ENCODE measurements at regions not wholly inside any gene's neighbourhood (a gene's known extent, or its start where the extent isn't known, plus 50 kb on each side); places are given as distances from the start of the nearest gene placed in this dataset.

GRCh38 chr3:177934001-177934891 is 602.0 kb upstream of the KCNMB2 start:
- no peak for DNase-seq (ENCODE audit: low read depth in 2 of 2)

DNA sequence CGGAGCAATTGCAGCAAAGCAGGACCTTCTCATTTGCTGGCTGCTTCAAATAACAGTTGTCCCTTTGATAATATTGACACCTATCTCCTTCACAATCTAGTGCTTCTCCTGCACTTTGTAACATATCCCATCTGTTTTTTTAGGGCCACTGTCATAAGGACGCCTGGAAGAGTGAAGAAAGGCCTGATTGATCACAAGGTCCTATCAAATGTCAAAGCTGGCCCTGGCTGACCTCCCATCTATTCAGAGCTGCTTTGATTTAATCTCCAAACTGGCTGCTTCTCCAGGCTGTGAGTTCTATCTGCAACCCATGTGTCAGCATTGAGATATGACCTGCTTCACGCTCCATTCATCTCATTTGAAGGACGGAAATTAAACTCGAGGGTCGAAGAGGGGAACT is 601.2 kb upstream of the KCNMB2 start:
- no peak for DNase-seq (ENCODE audit: low read depth in 2 of 2)

GRCh38 chr3:177936721-177937120 is 599.5 kb upstream of the KCNMB2 start:
- no peak for DNase-seq (ENCODE audit: low read depth in 2 of 2)

- no peak for DNase-seq (ENCODE audit: low read depth in 2 of 2)
Measured at GRCh38 chr3:177942911-177943310, 593.3 kb upstream of the KCNMB2 start.

DNA sequence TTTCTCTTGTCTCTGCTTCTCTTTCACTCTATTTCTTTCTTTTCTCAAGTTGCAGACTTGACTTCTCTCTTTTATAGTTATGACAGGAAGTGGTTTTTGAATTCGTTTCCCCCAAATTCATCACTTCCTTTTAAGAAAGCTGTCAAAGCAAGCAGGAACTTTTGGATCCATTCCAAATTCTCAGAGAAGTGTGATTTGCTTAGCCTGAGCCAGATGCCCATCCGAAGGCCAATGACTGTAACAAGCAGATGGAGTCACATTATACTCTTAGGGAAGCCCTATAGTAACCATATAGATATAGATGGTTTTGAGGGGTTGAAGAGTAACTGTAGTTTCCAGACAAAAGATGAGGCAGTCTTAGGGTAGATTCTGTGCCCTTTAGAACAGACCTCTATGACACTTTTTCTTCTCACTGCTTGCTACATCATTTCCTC is 592.0 kb upstream of the KCNMB2 start:
- no peak for DNase-seq (ENCODE audit: low read depth in 2 of 2)

GRCh38 chr3:177946048-177946447 is 590.2 kb upstream of the KCNMB2 start:
- DNase-seq (ENCODE audit: low read depth in 2 of 2) = no peak

GRCh38 chr3:177946497-177946896 is 589.7 kb upstream of the KCNMB2 start:
- no peak for DNase-seq (ENCODE audit: low read depth in 2 of 2)

- DNase-seq (ENCODE audit: low read depth in 2 of 2) = no peak
Measured at GRCh38 chr3:177946936-177947335, 589.3 kb upstream of the KCNMB2 start.

DNA sequence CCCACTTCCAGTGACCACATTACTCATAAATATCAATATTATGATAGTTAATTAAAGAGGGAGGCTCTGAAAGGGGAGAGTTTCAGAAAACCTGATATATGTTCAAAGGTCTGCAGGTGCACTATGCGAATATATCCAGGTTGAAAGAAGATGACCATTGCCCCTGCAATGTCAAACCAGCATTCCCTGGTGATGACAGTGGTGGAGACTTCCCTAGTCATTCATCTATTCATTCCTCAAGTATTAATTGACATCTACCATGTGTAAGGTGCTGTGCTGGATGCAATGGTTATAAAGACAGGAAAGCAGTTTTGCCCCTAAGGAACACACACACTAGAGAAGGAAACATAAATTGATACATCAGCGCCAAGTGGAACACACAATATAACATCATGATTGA is 588.3 kb upstream of the KCNMB2 start:
- no peak for DNase-seq (ENCODE audit: low read depth in 2 of 2)

- no peak for DNase-seq (ENCODE audit: low read depth in 2 of 2)
Measured at GRCh38 chr3:177948716-177949425, 587.4 kb upstream of the KCNMB2 start.

- DNase-seq (ENCODE audit: low read depth in 2 of 2) = no peak
Measured at GRCh38 chr3:177959188-177959587, 577.0 kb upstream of the KCNMB2 start.

GRCh38 chr3:177960014-177960413 is 576.2 kb upstream of the KCNMB2 start:
- DNase-seq (ENCODE audit: low read depth in 2 of 2) = no peak

GRCh38 chr3:177960722-177961121 is 575.5 kb upstream of the KCNMB2 start:
- DNase-seq (ENCODE audit: low read depth in 2 of 2) = no peak

GRCh38 chr3:177961784-177962183 is 574.5 kb upstream of the KCNMB2 start:
- no peak for DNase-seq (ENCODE audit: low read depth in 2 of 2)

- DNase-seq (ENCODE audit: low read depth in 2 of 2) = no peak
Measured at GRCh38 chr3:177966493-177966892, 569.7 kb upstream of the KCNMB2 start.

DNA sequence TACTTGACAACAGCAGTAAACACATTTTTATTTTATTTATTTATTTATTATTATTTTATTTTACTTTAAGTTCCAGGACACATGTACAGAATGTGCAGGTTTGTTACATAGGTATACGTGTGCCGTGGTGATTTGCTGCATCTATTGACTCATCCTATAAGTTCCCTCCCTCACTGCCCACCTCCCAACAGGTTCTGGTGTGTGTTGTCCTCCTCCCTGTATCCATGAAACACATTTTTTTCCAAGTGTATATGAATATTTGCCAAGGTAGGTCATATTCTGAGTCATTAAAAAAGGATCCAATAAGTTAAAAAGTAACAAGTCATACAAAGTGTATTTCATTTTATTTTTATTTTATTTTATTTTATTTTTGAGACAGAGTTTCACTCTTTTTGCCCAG is 567.3 kb upstream of the KCNMB2 start:
- DNase-seq (ENCODE audit: low read depth in 2 of 2) = no peak

DNA sequence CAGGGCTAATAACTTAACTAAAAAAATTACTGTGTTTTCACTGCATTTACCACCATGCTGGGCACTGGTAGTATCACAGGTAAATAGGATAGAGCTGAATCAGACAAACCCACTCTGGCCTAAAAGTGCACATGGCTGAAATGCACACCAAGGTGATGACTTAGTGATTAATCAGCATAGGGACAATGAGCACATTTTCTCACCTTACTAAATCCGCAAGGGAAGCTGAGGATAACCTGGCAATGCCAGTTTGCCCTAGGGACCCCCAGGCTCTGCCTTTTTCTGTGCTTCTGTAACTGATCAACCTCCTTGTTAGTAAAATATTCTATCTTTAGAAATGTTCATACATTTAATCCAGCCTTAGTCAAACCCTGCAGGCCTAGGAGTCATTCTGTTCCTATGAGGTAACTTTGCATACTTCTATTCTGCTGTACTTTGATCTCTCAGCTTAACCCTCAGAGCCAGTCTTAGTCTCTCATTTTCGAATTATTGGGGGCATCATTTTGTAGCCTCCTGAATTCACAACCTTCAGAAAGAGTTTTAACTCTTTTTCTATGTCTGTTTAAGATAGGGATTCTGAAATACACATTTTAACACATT is 562.9 kb upstream of the KCNMB2 start:
- DNase-seq (ENCODE audit: low read depth in 2 of 2) = no peak

DNA sequence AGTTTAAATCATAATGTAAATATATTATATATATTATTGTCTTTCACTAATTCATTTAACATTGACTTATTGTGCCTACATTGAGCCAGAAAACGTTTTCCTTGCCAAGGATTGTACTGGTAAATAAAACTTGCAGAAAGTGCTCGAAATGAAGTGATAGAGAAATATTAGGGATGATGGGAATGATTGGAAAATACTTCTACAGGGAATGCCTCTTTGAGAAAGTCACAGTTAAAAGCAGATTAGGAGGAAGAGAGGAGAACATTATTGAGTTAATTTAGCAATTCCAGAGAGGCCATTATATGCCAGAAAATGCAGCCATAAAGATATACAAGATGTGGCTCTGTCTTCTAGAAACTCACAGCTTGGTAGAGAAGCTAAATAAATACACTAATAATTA is 560.0 kb upstream of the KCNMB2 start:
- DNase-seq (ENCODE audit: low read depth in 2 of 2) = no peak

GRCh38 chr3:177976866-177977265 is 559.4 kb upstream of the KCNMB2 start:
- DNase-seq (ENCODE audit: low read depth in 2 of 2) = no peak

DNA sequence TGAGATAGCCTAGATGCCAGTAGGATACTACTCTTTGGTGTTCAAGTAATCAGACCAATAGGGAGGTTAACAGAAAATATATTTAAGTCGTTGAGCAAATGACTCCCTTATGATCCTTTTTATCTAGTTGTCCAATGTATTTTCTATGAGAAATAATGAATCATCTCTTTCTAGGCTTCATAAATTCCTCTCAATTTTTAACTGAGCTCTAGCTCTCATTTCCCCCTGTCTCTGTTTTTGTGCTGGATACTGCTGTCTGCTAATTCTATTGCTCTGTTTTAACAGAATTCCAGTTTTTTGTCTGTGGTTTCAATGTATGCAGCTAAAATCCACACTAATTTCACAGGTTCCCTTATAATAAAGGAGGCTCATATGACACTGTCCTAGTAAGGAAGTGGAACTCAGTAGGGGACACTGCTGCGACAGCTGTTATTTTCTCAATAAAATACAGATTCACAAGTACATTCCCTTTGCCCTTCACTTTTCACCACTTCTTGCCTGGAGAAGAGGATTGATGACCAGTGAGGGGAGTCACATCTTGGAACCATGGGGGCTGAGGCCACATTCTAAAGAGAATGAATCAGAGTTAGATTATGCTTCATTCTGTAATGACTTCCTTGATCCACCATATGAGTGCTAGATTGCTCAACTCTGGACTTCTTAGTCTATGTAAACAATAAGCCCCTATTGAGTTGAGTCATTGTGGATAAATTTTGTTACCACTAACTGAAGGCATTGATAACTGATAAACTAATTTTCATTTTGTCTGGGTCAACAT is 558.7 kb upstream of the KCNMB2 start:
- no peak for DNase-seq (ENCODE audit: low read depth in 2 of 2)

DNA sequence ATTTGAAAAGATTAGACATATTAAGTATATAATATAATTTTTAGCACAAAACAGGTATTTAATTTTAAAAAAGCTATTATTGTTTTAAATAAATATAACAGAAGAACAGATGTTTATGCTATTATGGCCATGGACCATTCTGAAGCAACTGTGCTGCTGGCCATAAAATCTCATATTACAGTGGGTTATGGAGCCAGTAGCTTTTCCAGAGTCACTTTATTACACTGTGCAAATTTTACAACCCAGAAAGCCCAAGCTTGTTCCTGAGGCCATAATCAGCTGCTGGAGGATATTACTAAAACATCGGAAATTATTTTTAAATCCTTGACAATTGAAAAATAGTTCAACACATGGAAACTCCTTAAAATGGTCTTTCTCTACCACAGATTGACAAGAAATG is 557.3 kb upstream of the KCNMB2 start:
- no peak for DNase-seq (ENCODE audit: low read depth in 2 of 2)

DNA sequence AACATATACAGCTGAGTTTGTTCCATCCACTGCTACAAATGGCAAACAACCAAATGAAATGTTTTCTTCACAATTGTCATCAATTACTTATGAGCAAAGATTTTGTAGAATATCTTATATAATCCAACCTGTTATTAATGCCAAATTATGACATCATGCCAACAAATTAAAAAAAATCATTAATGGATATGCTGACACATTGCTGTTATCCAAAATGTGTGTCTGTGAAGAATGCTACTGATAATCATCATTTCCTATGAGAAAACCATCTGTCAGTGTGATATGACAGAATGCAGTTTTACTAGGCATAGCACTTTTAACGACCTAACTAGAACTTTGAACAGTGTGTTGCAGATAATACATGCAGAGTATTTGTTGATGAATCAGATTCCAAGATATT is 556.5 kb upstream of the KCNMB2 start:
- no peak for DNase-seq (ENCODE audit: low read depth in 2 of 2)

Measured in stimulated activated CD8-positive, alpha-beta memory T cell treated with anti-CD3 and anti-CD28 coated beads, Interleukin-15, amount 100 ng/mL, for 48 hours (primary cell).